B cell (primary cell): ENCODE measurements at regions not wholly inside any gene's neighbourhood (a gene's known extent, or its start where the extent isn't known, plus 50 kb on each side); places are given as distances from the start of the nearest gene placed in this dataset.

Source experiments
- EZH2 ChIP-seq: IDR thresholded peaks from 2 replicates; pipeline ENCODE4 v1.6.1; 2012; ENCODE audit warnings: borderline replicate concordance, low read depth, mild to moderate bottlenecking, moderate library complexity, low read length; ENCODE audit not compliant: insufficient read depth, poor library complexity, severe bottlenecking
- TF ChIP-seq, protein P1 (sequence below): fragments of 200-600 bp; IDR thresholded peaks from one replicate; pipeline ENCODE4 v1.8.0; 2022; ENCODE audit warnings: antibody characterized with exemption, mild to moderate bottlenecking

GRCh38 chr19:13622766-13623715 is 116.8 kb upstream of the CACNA1A start:
- TF ChIP-seq, protein P1, sequence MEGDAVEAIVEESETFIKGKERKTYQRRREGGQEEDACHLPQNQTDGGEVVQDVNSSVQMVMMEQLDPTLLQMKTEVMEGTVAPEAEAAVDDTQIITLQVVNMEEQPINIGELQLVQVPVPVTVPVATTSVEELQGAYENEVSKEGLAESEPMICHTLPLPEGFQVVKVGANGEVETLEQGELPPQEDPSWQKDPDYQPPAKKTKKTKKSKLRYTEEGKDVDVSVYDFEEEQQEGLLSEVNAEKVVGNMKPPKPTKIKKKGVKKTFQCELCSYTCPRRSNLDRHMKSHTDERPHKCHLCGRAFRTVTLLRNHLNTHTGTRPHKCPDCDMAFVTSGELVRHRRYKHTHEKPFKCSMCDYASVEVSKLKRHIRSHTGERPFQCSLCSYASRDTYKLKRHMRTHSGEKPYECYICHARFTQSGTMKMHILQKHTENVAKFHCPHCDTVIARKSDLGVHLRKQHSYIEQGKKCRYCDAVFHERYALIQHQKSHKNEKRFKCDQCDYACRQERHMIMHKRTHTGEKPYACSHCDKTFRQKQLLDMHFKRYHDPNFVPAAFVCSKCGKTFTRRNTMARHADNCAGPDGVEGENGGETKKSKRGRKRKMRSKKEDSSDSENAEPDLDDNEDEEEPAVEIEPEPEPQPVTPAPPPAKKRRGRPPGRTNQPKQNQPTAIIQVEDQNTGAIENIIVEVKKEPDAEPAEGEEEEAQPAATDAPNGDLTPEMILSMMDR: no peak
- no peak for TF ChIP-seq EZH2
